PC-9 (cell line): ENCODE measurements at regions not wholly inside any gene's neighbourhood (a gene's known extent, or its start where the extent isn't known, plus 50 kb on each side); places are given as distances from the start of the nearest gene placed in this dataset.

Experiments used
- EZH2 ChIP-seq: fragments of 200-600 bp; sonication (generic); IDR thresholded peaks from 2 replicates; pipeline ENCODE4 v1.8.0; 2017; ENCODE audit warnings: antibody characterized with exemption, low read depth
- TF ChIP-seq, protein P1 (sequence below): fragments of 200-600 bp; sonication (generic); conservative IDR thresholded peaks from 2 replicates; pipeline ENCODE4 v1.6.1; 2017; ENCODE audit warnings: mixed run types, antibody characterized with exemption, mild to moderate bottlenecking, moderate library complexity

DNA sequence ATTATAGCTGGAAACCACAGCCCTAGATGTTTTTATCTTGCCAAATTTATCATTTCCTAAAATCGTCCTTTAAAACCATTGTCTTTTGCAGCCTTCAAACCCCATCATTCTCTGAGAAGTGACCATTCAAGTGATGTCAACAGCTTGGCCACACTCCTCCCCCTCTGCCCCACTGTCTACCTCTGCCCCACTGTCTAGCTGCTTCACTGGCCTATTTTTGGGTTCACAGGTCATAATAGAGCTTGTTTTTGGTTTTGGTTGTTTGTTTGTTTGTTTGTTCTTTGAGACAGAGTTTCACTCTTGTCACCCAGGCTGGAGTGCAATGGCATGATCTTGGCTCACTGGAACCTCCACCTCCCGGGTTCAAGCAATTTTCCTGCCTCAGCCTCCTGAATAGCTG lies 93.2 kb upstream of the IL12A start:
- TF ChIP-seq, protein P1, sequence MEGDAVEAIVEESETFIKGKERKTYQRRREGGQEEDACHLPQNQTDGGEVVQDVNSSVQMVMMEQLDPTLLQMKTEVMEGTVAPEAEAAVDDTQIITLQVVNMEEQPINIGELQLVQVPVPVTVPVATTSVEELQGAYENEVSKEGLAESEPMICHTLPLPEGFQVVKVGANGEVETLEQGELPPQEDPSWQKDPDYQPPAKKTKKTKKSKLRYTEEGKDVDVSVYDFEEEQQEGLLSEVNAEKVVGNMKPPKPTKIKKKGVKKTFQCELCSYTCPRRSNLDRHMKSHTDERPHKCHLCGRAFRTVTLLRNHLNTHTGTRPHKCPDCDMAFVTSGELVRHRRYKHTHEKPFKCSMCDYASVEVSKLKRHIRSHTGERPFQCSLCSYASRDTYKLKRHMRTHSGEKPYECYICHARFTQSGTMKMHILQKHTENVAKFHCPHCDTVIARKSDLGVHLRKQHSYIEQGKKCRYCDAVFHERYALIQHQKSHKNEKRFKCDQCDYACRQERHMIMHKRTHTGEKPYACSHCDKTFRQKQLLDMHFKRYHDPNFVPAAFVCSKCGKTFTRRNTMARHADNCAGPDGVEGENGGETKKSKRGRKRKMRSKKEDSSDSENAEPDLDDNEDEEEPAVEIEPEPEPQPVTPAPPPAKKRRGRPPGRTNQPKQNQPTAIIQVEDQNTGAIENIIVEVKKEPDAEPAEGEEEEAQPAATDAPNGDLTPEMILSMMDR, result no peak
- no peak for TF ChIP-seq EZH2
